ENCODE measurements at regions not wholly inside any gene's neighbourhood (a gene's known extent, or its start where the extent isn't known, plus 50 kb on each side); places are given as distances from the start of the nearest gene placed in this dataset.

DNA sequence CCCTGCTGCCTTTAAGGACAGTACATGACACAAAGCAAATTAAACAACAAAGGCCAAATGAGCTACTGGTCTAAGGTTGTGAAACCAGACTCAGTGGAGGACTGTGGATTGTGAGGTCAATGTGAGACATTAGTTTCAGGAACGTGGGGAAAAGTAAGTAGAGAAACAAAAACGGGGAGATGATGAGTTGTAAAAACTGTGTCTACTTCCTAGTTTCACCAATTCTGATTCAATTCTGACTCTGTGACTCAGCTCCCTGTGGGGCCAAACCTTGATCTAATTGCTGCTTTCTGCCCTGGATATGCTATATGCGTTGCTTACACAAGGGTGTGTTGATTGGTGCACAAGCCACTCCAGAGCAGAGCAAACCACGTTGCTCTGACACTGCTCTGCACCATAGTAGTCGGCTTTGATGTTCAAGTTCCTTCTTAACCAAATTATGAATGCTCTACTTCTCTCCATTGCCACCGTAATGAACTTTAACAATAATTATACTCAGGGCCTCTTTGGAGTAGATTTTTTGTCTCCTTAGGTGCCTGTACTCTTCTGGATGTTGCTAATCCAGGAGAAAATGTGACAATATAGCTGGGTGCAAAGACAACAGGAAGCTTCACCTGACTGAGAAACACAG is 1640.1 kb upstream of the CELF4 start:
- TF ChIP-seq, protein P1, sequence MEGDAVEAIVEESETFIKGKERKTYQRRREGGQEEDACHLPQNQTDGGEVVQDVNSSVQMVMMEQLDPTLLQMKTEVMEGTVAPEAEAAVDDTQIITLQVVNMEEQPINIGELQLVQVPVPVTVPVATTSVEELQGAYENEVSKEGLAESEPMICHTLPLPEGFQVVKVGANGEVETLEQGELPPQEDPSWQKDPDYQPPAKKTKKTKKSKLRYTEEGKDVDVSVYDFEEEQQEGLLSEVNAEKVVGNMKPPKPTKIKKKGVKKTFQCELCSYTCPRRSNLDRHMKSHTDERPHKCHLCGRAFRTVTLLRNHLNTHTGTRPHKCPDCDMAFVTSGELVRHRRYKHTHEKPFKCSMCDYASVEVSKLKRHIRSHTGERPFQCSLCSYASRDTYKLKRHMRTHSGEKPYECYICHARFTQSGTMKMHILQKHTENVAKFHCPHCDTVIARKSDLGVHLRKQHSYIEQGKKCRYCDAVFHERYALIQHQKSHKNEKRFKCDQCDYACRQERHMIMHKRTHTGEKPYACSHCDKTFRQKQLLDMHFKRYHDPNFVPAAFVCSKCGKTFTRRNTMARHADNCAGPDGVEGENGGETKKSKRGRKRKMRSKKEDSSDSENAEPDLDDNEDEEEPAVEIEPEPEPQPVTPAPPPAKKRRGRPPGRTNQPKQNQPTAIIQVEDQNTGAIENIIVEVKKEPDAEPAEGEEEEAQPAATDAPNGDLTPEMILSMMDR (IDR thresholded peaks at IDR 0.05): no peak
- no peak for TF ChIP-seq POLR2A (IDR thresholded peaks at IDR 0.05)

Data from ovary (tissue), 3 donors.